Karpas-422 (cell line): ENCODE measurements at regions not wholly inside any gene's neighbourhood (a gene's known extent, or its start where the extent isn't known, plus 50 kb on each side); places are given as distances from the start of the nearest gene placed in this dataset.
A peak's percentile ranks its signal among the peaks of the same experiment; 100 is the strongest.
"Not testable (repeated sequence)": the region's sequence is repeated elsewhere in the genome, so short reads cannot be mapped to it uniquely, and the experiment has no call there.

Experiments used
- DNase-seq: peaks from one replicate; pipeline ENCODE4 v3.0.0-alpha.2; 2015
- H2AFZ ChIP-seq: fragments of 200-600 bp; sonication (generic); 2 replicates; pipeline ENCODE4 v1.6.1; 2014; ENCODE audit warnings: antibody characterized with exemption, low read length, mixed read lengths
- H3K27ac ChIP-seq: fragments of 200-600 bp; sonication (generic); 2 replicates; pipeline ENCODE4 v1.5.1; 2014; ENCODE audit warnings: mild to moderate bottlenecking, low read length, moderate library complexity
- H3K27me3 ChIP-seq: fragments of 200-600 bp; sonication (generic); 2 replicates; pipeline ENCODE4 v1.6.1; 2014; ENCODE audit warnings: low read length, mixed read lengths
- H3K36me3 ChIP-seq: fragments of 200-600 bp; sonication (generic); 2 replicates; pipeline ENCODE4 v1.6.1; 2014; ENCODE audit warnings: low read length, mixed read lengths; ENCODE audit not compliant: insufficient read depth
- H3K4me1 ChIP-seq: fragments of 200-600 bp; sonication (generic); 2 replicates; pipeline ENCODE4 v1.6.1; 2014; ENCODE audit warnings: mild to moderate bottlenecking, low read length, mixed read lengths
- H3K4me2 ChIP-seq: fragments of 200-600 bp; sonication (generic); 2 replicates; pipeline ENCODE4 v1.6.1; 2014; ENCODE audit warnings: low read length, low read depth, mild to moderate bottlenecking; ENCODE audit not compliant: poor library complexity, severe bottlenecking
- H3K4me3 ChIP-seq: fragments of 200-600 bp; sonication (generic); 2 replicates; pipeline ENCODE4 v1.5.1; 2014; ENCODE audit warnings: mild to moderate bottlenecking, antibody characterized with exemption, low read length, mixed read lengths
- H3K79me2 ChIP-seq: fragments of 200-600 bp; sonication (generic); 2 replicates; pipeline ENCODE4 v1.6.1; 2014; ENCODE audit warnings: mild to moderate bottlenecking, low read length, mixed read lengths
- H3K9ac ChIP-seq: fragments of 200-600 bp; sonication (generic); 2 replicates; pipeline ENCODE4 v1.6.0; 2014; ENCODE audit warnings: low read length
- H3K9me2 ChIP-seq: fragments of 200-600 bp; sonication (generic), shearing (Covaris generic); replicated peaks from 2 replicates; pipeline ENCODE4 v1.6.0; 2014; ENCODE audit warnings: mild to moderate bottlenecking, low read length, moderate library complexity; ENCODE audit not compliant: insufficient read depth
- H3K9me3 ChIP-seq: fragments of 300-700, 200-600 bp; sonication (generic); 2 replicates; pipeline ENCODE4 v1.6.1; 2014; ENCODE audit warnings: low read length, mixed read lengths
- H4K20me1 ChIP-seq: fragments of 200-600 bp; sonication (generic); 2 replicates; pipeline ENCODE4 v1.6.1; 2014; ENCODE audit warnings: mild to moderate bottlenecking, antibody characterized with exemption, low read length, low read depth; ENCODE audit not compliant: insufficient read depth

- Histone ChIP-seq H3K27ac (no peak overlapping the region), H2AFZ (no peak overlapping the region), H3K4me2 (no peak overlapping the region), H3K79me2 (no peaks in the 10 kb centered on the region), H3K4me1 (peaks cover 15% of the 10 kb centered on the region), H3K4me3 (no peak overlapping the region), H3K9me3 (no peaks in the 10 kb centered on the region), H3K9ac (no peak overlapping the region), H3K9me2 (no peaks in the 10 kb centered on the region), H3K36me3 (no peaks in the 10 kb centered on the region), H3K27me3 (no peaks in the 10 kb centered on the region), H4K20me1 (no peaks in the 10 kb centered on the region; the same call in 1 of the 2 replicates)
- no peak for DNase-seq
Measured at GRCh38 chr20:47855799-47856198, 70.5 kb upstream of the SULF2 start.

DNA sequence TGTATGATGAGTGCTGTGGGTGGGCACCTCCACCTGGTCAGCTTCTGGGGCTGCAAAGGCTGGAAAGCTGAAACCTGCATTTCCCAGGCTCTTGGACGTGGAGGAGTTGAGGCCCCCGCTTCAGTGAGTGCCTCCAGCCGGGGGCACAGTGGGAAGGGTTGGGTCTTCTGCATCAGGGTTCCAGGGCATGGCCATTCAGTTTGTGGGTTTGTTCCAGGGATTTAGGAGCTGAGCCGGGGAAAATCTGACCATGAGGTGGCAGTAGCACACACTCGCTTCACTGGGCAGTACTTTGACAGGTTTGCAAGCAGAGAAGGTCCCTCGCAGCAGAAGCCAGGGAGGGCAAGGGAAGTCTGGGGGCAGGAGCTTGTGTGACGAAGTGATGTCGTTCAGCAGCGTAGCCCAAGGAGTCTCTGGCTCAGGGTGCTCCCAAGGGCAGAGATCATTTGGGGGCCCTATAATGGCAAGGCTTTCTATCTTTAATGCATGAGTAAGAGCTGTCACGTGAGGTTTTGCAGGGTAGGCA is 69.5 kb upstream of the SULF2 start:
- Histone ChIP-seq H3K9me3 (no peaks in the 10 kb centered on the region), H3K4me1 (peaks cover 15% of the 10 kb centered on the region), H3K4me2 (no peak overlapping the region), H3K9me2 (no peaks in the 10 kb centered on the region), H3K27me3 (no peaks in the 10 kb centered on the region), H3K27ac (no peak overlapping the region), H3K79me2 (no peaks in the 10 kb centered on the region), H3K9ac (no peak overlapping the region), H2AFZ (no peak overlapping the region), H3K4me3 (no peak overlapping the region), H3K36me3 (no peaks in the 10 kb centered on the region), H4K20me1 (no peaks in the 10 kb centered on the region; the same call in 1 of the 2 replicates)
- DNase-seq: peak; percentile 80

DNA sequence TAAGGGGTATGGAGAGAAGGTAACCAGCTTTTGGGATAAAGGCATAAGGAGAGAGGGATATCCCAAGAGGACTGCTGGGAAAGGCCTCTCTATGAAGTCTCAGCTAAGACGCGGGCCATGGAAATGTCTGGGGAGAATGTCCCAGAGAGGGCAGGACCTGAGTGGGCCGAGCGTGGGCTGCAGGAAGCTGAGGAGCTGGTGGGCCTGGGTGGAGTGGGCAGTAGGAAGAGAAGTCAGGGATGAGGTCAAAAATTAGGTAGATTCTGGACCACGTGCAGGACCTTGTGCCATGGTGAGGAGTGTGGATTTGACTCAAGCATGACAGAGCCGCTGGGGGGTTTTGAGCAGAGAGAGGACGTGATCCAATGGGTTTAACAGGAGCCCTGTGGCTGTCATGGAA is 66.5 kb upstream of the SULF2 start:
- Histone ChIP-seq H4K20me1 (no peaks in the 10 kb centered on the region; the same call in 1 of the 2 replicates), H3K4me2 (no peak overlapping the region), H3K9me2 (no peaks in the 10 kb centered on the region), H3K4me1 (peaks cover 9% of the 10 kb centered on the region), H3K79me2 (no peaks in the 10 kb centered on the region), H3K4me3 (no peak overlapping the region), H3K36me3 (no peaks in the 10 kb centered on the region), H3K27ac (no peak overlapping the region), H3K9ac (no peak overlapping the region), H3K27me3 (no peaks in the 10 kb centered on the region), H2AFZ (no peak overlapping the region), H3K9me3 (no peaks in the 10 kb centered on the region)
- DNase-seq: no peak

- H3K4me3 ChIP-seq: no peak overlapping the region
- no peak for DNase-seq
Measured at GRCh38 chr20:47850146-47850545, 64.9 kb upstream of the SULF2 start.

DNA sequence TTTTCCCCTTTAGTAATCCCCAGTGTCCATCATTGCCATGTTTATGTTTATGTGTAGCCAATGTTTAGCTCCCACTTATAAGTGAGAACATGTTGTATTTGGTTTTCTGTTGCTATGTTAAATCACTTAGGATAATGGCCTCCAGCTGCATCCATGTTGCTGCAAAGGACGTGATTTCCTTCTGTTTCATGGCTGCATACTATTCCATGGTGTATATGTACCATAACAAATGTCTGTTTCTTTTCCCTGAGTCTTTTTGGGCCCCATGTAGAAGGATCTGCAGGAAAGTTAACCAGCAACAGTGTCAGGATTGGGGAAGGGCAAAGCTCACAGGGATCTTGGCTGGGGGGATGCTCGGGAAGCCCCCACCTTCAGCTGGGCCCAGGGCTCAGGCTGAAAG is 64.3 kb upstream of the SULF2 start:
- H3K9me2 ChIP-seq: no peaks in the 10 kb centered on the region
- H3K9me3 ChIP-seq: no peaks in the 10 kb centered on the region
- H2AFZ ChIP-seq: no peak overlapping the region
- H3K36me3 ChIP-seq: no peaks in the 10 kb centered on the region
- H3K4me1 ChIP-seq: peaks cover 4% of the 10 kb centered on the region
- H3K9ac ChIP-seq: no peak overlapping the region
- no peak for DNase-seq
- no peaks in the 10 kb centered on the region for H3K27me3 ChIP-seq
- no peaks in the 10 kb centered on the region; the same call in 1 of the 2 replicates for H4K20me1 ChIP-seq
- H3K4me3 ChIP-seq: no peak overlapping the region
- H3K79me2 ChIP-seq: no peaks in the 10 kb centered on the region
- no peak overlapping the region for H3K27ac ChIP-seq
- no peak overlapping the region for H3K4me2 ChIP-seq

More at GRCh38 chr20:47850146-47850545, 64.9 kb upstream of the SULF2 start:
- H3K4me2 ChIP-seq: no peak overlapping the region
- H3K27me3 ChIP-seq: no peaks in the 10 kb centered on the region
- H2AFZ ChIP-seq: no peak overlapping the region
- H3K9me3 ChIP-seq: no peaks in the 10 kb centered on the region
- H3K4me1 ChIP-seq: peaks cover 9% of the 10 kb centered on the region
- no peak overlapping the region for H3K27ac ChIP-seq
- no peaks in the 10 kb centered on the region; the same call in 1 of the 2 replicates for H4K20me1 ChIP-seq
- no peaks in the 10 kb centered on the region for H3K79me2 ChIP-seq
- H3K9me2 ChIP-seq: no peaks in the 10 kb centered on the region
- H3K36me3 ChIP-seq: no peaks in the 10 kb centered on the region
- no peak overlapping the region for H3K9ac ChIP-seq

- no peaks in the 10 kb centered on the region for H3K4me1 ChIP-seq
Measured at GRCh38 chr20:47849006-47849405, 63.7 kb upstream of the SULF2 start.

DNA sequence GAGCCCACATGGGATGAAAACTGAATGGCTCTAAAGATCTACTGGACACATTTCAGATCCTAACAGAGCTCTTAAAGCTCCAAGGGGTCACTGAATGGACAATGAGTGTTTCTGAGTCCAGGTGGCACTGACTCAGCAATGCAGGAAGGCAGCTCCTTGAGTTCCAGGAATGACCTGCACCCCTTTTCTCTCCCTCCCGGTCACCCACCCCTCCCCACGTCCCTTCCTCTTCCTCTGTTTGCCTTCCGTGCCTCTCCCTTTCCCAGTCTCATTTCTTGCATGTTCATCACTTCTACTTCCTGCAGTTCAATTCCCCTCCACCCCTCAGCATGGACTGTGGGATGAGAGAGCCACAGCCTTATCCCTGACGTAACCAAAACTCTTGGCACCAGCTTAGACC is 63.3 kb upstream of the SULF2 start:
- DNase-seq, H3K79me2 ChIP-seq, H3K4me3 ChIP-seq, H3K36me3 ChIP-seq, H3K27me3 ChIP-seq, H2AFZ ChIP-seq, H3K27ac ChIP-seq, H3K4me2 ChIP-seq, H3K9ac ChIP-seq, H3K4me1 ChIP-seq, H3K9me3 ChIP-seq, H3K9me2 ChIP-seq, H4K20me1 ChIP-seq: not testable (repeated sequence)

More at GRCh38 chr20:47849006-47849405, 63.7 kb upstream of the SULF2 start:
- Histone ChIP-seq H3K9ac (no peak overlapping the region), H3K4me2 (no peak overlapping the region), H4K20me1 (no peaks in the 10 kb centered on the region; the same call in 1 of the 2 replicates), H3K9me3 (no peaks in the 10 kb centered on the region), H3K27ac (no peak overlapping the region), H3K9me2 (no peaks in the 10 kb centered on the region), H3K79me2 (no peaks in the 10 kb centered on the region), H3K4me3 (no peak overlapping the region), H3K36me3 (no peaks in the 10 kb centered on the region), H3K27me3 (no peaks in the 10 kb centered on the region), H2AFZ (no peak overlapping the region)
- no peak for DNase-seq

GRCh38 chr20:47847884-47848485 is 62.7 kb upstream of the SULF2 start:
- Histone ChIP-seq H3K4me1 (no peaks in the 10 kb centered on the region), H3K9me3 (no peaks in the 10 kb centered on the region), H3K36me3 (no peaks in the 10 kb centered on the region), H3K4me2 (no peak overlapping the region), H3K4me3 (no peak overlapping the region), H3K27me3 (no peaks in the 10 kb centered on the region), H2AFZ (no peak overlapping the region), H3K79me2 (no peaks in the 10 kb centered on the region), H3K9me2 (no peaks in the 10 kb centered on the region), H3K9ac (no peak overlapping the region), H3K27ac (no peak overlapping the region), H4K20me1 (no peaks in the 10 kb centered on the region; the same call in 1 of the 2 replicates)
- no peak for DNase-seq
